ENCODE measurements at regions not wholly inside any gene's neighbourhood (a gene's known extent, or its start where the extent isn't known, plus 50 kb on each side); places are given as distances from the start of the nearest gene placed in this dataset.

- TF ChIP-seq CTCF (IDR thresholded peaks at IDR 0.05) (no peak), POLR2A (IDR thresholded peaks at IDR 0.05) (no peak)
These were observed 326.0 kb upstream of the FTMT start for GRCh38 chr5:121525706-121526105.

Measured in thyroid gland (tissue), 4 donors.